ENCODE measurements at regions not wholly inside any gene's neighbourhood (a gene's known extent, or its start where the extent isn't known, plus 50 kb on each side); places are given as distances from the start of the nearest gene placed in this dataset.

GRCh38 chr15:56798639-56799038 lies 65.3 kb upstream of the ZNF280D start:
- ChIA-PET POLR2A (no interaction called here), CTCF (ENCODE audit: low intra/inter-chr PET ratio, low total read pairs) (no interaction called here)
- 42% methylated on average over 4 of the region's 6 CpGs for WGBS (ENCODE audit: low lambda C conversion rate)
- no peaks in the 10 kb centered on the region for H3K36me3 ChIP-seq (replicated peaks in 1 of 2; ENCODE audit: control insufficient read depth in 1 of 2, insufficient read depth in 2 of 2, low read length in 2 of 2)
- DNase-seq (ENCODE audit: low spot score) (no peak), FAIRE-seq (no peak), ATAC-seq (no peak)
- H3K79me2 ChIP-seq (ENCODE audit: insufficient read depth, low read length): no peaks in the 10 kb centered on the region
- no peak overlapping the region for H3K27ac ChIP-seq (ENCODE audit: extremely low read length, insufficient read depth, low read length)
- no peak for TF ChIP-seq ZNF616 (CRISPR knock-in tag; IDR thresholded peaks at IDR 0.05; ENCODE audit: low read depth)
- no peak for TF ChIP-seq RBFOX2 (IDR thresholded peaks at IDR 0.05; ENCODE audit: low read depth, low read length)
- no peak for TF ChIP-seq PAXIP1 (CRISPR knock-in tag; conservative IDR thresholded peaks at IDR 0.05)
- TF ChIP-seq, protein P1, sequence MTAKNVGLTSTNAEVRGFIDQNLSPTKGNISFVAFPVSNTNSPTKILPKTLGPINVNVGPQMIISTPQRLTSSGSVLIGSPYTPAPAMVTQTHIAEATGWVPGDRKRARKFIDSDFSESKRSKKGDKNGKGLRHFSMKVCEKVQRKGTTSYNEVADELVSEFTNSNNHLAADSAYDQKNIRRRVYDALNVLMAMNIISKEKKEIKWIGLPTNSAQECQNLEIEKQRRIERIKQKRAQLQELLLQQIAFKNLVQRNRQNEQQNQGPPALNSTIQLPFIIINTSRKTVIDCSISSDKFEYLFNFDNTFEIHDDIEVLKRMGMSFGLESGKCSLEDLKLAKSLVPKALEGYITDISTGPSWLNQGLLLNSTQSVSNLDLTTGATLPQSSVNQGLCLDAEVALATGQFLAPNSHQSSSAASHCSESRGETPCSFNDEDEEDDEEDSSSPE (CRISPR knock-in tag; IDR thresholded peaks at IDR 0.05): no peak
- TF ChIP-seq FOXA1 (IDR thresholded peaks at IDR 0.05): no peak
- no peak for TF ChIP-seq FOXA1 (CRISPR knock-in tag; IDR thresholded peaks at IDR 0.05)
- TF ChIP-seq PRPF4 (IDR thresholded peaks at IDR 0.05; ENCODE audit: low read depth, low read length, poor library complexity, severe bottlenecking): no peak
- intact Hi-C loops (cut with micrococcal nuclease; ENCODE audit: unreplicated experiment) (no loop called here), in situ Hi-C loops (cut with HindIII; ENCODE audit: extremely low pct_ligation_motif_present, low pct_unique_long_range_greater_than_20kb) (no loop called here)
- H3K9me3 ChIP-seq (ENCODE audit: low read length): no peaks in the 10 kb centered on the region
- BruUV-seq (replicated peaks): no TSS peak
- H3K4me3 ChIP-seq (replicated peaks in 1 of 3; ENCODE audit: insufficient read depth in 1 of 3, low read depth in 2 of 3, low read length in 3 of 3): no peak overlapping the region
- no peaks in the 10 kb centered on the region for H4K20me1 ChIP-seq (ENCODE audit: insufficient read depth, low read length)
- no peak overlapping the region for H3K4me2 ChIP-seq (ENCODE audit: low read depth, low read length)
- no peak overlapping the region for H3K9ac ChIP-seq (ENCODE audit: insufficient read depth, low read depth, low read length)
- no peaks in the 10 kb centered on the region for H3K27me3 ChIP-seq (ENCODE audit: control insufficient read depth in 1 of 2, insufficient read depth in 2 of 2, low read length in 2 of 2)
- H3K4me1 ChIP-seq (ENCODE audit: insufficient read depth, low read length): no peaks in the 10 kb centered on the region
- H2AFZ ChIP-seq (ENCODE audit: low read length): no peak overlapping the region
